ENCODE measurements at regions not wholly inside any gene's neighbourhood (a gene's known extent, or its start where the extent isn't known, plus 50 kb on each side); places are given as distances from the start of the nearest gene placed in this dataset.
"Not testable (repeated sequence)": the region's sequence is repeated elsewhere in the genome, so short reads cannot be mapped to it uniquely, and the experiment has no call there.

- no peaks in the 10 kb centered on the region for H3K4me1 ChIP-seq (ENCODE audit: insufficient read depth, low read length)
- H3K27ac Mint-ChIP-seq: no peak overlapping the region
- CTCF ChIA-PET: no interaction called here
- H3K4me3 ChIP-seq (ENCODE audit: low read length): no peak overlapping the region
- no peaks in the 10 kb centered on the region for H3K27me3 ChIP-seq (ENCODE audit: insufficient read depth, low read length, poor library complexity, severe bottlenecking)
- H3K4me1 Mint-ChIP-seq: no peaks in the 10 kb centered on the region
- no peak overlapping the region for H3K27ac ChIP-seq (ENCODE audit: low read depth, low read length)
- POLR2A ChIA-PET: no interaction called here
- no peak for DNase-seq
- H3K9me3 Mint-ChIP-seq: peaks cover 3 to 15% (median 9%) of the 10 kb centered on the region in 5 donors
- no peaks in the 10 kb centered on the region for H3K36me3 Mint-ChIP-seq
- no peaks in the 10 kb centered on the region for H3K9me3 ChIP-seq (ENCODE audit: low read length)
- no peaks in the 10 kb centered on the region for H3K36me3 ChIP-seq (ENCODE audit: insufficient read depth, low read length)
- H3K27me3 Mint-ChIP-seq: no peaks in the 10 kb centered on the region
- H3K4me3 Mint-ChIP-seq: no peak overlapping the region
Measured at GRCh38 chr7:153532326-153532725, 519.9 kb upstream of the DPP6 start.

GRCh38 chr7:153537271-153537670 is 514.9 kb upstream of the DPP6 start:
- H3K4me1 Mint-ChIP-seq: no peaks in the 10 kb centered on the region
- no peaks in the 10 kb centered on the region for H3K36me3 ChIP-seq (ENCODE audit: insufficient read depth, low read length)
- H3K4me3 Mint-ChIP-seq: no peak overlapping the region
- ChIA-PET CTCF (no interaction called here), POLR2A (no interaction called here)
- no peak overlapping the region for H3K4me3 ChIP-seq (ENCODE audit: low read length)
- peaks cover 0 to 7% (median 3%) of the 10 kb centered on the region in 5 donors for H3K9me3 Mint-ChIP-seq
- no peaks in the 10 kb centered on the region for H3K27me3 Mint-ChIP-seq
- no peaks in the 10 kb centered on the region for H3K27me3 ChIP-seq (ENCODE audit: insufficient read depth, low read length, poor library complexity, severe bottlenecking)
- H3K36me3 Mint-ChIP-seq: no peaks in the 10 kb centered on the region
- no peak overlapping the region for H3K27ac Mint-ChIP-seq
- H3K9me3 ChIP-seq (ENCODE audit: low read length): no peaks in the 10 kb centered on the region
- no peak overlapping the region for H3K27ac ChIP-seq (ENCODE audit: low read depth, low read length)
- no peak for DNase-seq
- no peaks in the 10 kb centered on the region for H3K4me1 ChIP-seq (ENCODE audit: insufficient read depth, low read length)

GRCh38 chr7:153541903-153542302 is 510.3 kb upstream of the DPP6 start:
- ChIA-PET POLR2A (no interaction called here), CTCF (no interaction called here)
- H3K36me3 Mint-ChIP-seq: no peaks in the 10 kb centered on the region
- Histone ChIP-seq H3K27ac (ENCODE audit: low read depth, low read length) (no peak overlapping the region), H3K9me3 (ENCODE audit: low read length) (no peaks in the 10 kb centered on the region), H3K36me3 (ENCODE audit: insufficient read depth, low read length) (no peaks in the 10 kb centered on the region), H3K4me1 (ENCODE audit: insufficient read depth, low read length) (no peaks in the 10 kb centered on the region), H3K27me3 (ENCODE audit: insufficient read depth, low read length, poor library complexity, severe bottlenecking) (no peaks in the 10 kb centered on the region), H3K4me3 (ENCODE audit: low read length) (no peak overlapping the region)
- no peak overlapping the region for H3K27ac Mint-ChIP-seq
- DNase-seq: no peak
- H3K27me3 Mint-ChIP-seq: no peaks in the 10 kb centered on the region
- H3K4me3 Mint-ChIP-seq: no peak overlapping the region
- peaks cover 2 to 4% (median 2%) of the 10 kb centered on the region in 5 donors for H3K9me3 Mint-ChIP-seq
- H3K4me1 Mint-ChIP-seq: no peaks in the 10 kb centered on the region

- Mint-ChIP-seq H3K27ac (no peak overlapping the region), H3K36me3 (no peaks in the 10 kb centered on the region), H3K27me3 (no peaks in the 10 kb centered on the region), H3K4me3 (no peak overlapping the region), H3K9me3 (peaks cover 2 to 4% (median 2%) of the 10 kb centered on the region in 5 donors), H3K4me1 (no peaks in the 10 kb centered on the region)
- no peaks in the 10 kb centered on the region for H3K36me3 ChIP-seq (ENCODE audit: insufficient read depth, low read length)
- H3K27me3 ChIP-seq (ENCODE audit: insufficient read depth, low read length, poor library complexity, severe bottlenecking): no peaks in the 10 kb centered on the region
- no peak overlapping the region for H3K4me3 ChIP-seq (ENCODE audit: low read length)
- ChIA-PET CTCF (no interaction called here), POLR2A (no interaction called here)
- DNase-seq: no peak
- no peaks in the 10 kb centered on the region for H3K9me3 ChIP-seq (ENCODE audit: low read length)
- no peak overlapping the region for H3K27ac ChIP-seq (ENCODE audit: low read depth, low read length)
- no peaks in the 10 kb centered on the region for H3K4me1 ChIP-seq (ENCODE audit: insufficient read depth, low read length)
Measured at GRCh38 chr7:153543232-153543631, 509.0 kb upstream of the DPP6 start.

- no peaks in the 10 kb centered on the region for H3K36me3 ChIP-seq (ENCODE audit: insufficient read depth, low read length)
- no peaks in the 10 kb centered on the region for H3K4me1 ChIP-seq (ENCODE audit: insufficient read depth, low read length)
- no peak for DNase-seq
- ChIA-PET CTCF (no interaction called here), POLR2A (no interaction called here)
- no peak overlapping the region for H3K27ac Mint-ChIP-seq
- no peaks in the 10 kb centered on the region for H3K36me3 Mint-ChIP-seq
- H3K9me3 ChIP-seq (ENCODE audit: low read length): no peaks in the 10 kb centered on the region
- H3K9me3 Mint-ChIP-seq: peaks cover 0 to 4% (median 2%) of the 10 kb centered on the region in 5 donors
- no peak overlapping the region for H3K4me3 Mint-ChIP-seq
- H3K27ac ChIP-seq (ENCODE audit: low read depth, low read length): no peak overlapping the region
- H3K27me3 ChIP-seq (ENCODE audit: insufficient read depth, low read length, poor library complexity, severe bottlenecking): no peaks in the 10 kb centered on the region
- H3K4me1 Mint-ChIP-seq: no peaks in the 10 kb centered on the region
- H3K4me3 ChIP-seq (ENCODE audit: low read length): no peak overlapping the region
- peaks cover 0 to 2% of the 10 kb centered on the region in 2 donors for H3K27me3 Mint-ChIP-seq
Measured at GRCh38 chr7:153550173-153550572, 502.0 kb upstream of the DPP6 start.

- H3K4me1 Mint-ChIP-seq: no peaks in the 10 kb centered on the region
- no peak for DNase-seq
- POLR2A ChIA-PET: no interaction called here
- H3K27me3 ChIP-seq (ENCODE audit: insufficient read depth, low read length, poor library complexity, severe bottlenecking): no peaks in the 10 kb centered on the region
- no peak overlapping the region for H3K4me3 ChIP-seq (ENCODE audit: low read length)
- CTCF ChIA-PET: no interaction called here
- no peak overlapping the region for H3K4me3 Mint-ChIP-seq
- no peaks in the 10 kb centered on the region for H3K36me3 ChIP-seq (ENCODE audit: insufficient read depth, low read length)
- H3K9me3 ChIP-seq (ENCODE audit: low read length): no peaks in the 10 kb centered on the region
- no peaks in the 10 kb centered on the region for H3K36me3 Mint-ChIP-seq
- H3K27me3 Mint-ChIP-seq: no peaks in the 10 kb centered on the region
- H3K27ac Mint-ChIP-seq: no peak overlapping the region
- peaks cover 6 to 30% (median 13%) of the 10 kb centered on the region in 5 donors for H3K9me3 Mint-ChIP-seq
- H3K4me1 ChIP-seq (ENCODE audit: insufficient read depth, low read length): no peaks in the 10 kb centered on the region
- H3K27ac ChIP-seq (ENCODE audit: low read depth, low read length): no peak overlapping the region
Measured at GRCh38 chr7:153564391-153564790, 487.8 kb upstream of the DPP6 start.

GRCh38 chr7:153566324-153566723 is 485.9 kb upstream of the DPP6 start:
- no peak overlapping the region for H3K4me3 ChIP-seq (ENCODE audit: low read length)
- Mint-ChIP-seq H3K27ac (no peak overlapping the region), H3K36me3 (no peaks in the 10 kb centered on the region), H3K27me3 (no peaks in the 10 kb centered on the region), H3K4me3 (no peak overlapping the region), H3K4me1 (no peaks in the 10 kb centered on the region), H3K9me3 (peaks cover 7 to 23% (median 19%) of the 10 kb centered on the region in 5 donors)
- H3K27me3 ChIP-seq (ENCODE audit: insufficient read depth, low read length, poor library complexity, severe bottlenecking): no peaks in the 10 kb centered on the region
- CTCF ChIA-PET: no interaction called here
- H3K36me3 ChIP-seq (ENCODE audit: insufficient read depth, low read length): no peaks in the 10 kb centered on the region
- H3K9me3 ChIP-seq (ENCODE audit: low read length): no peaks in the 10 kb centered on the region
- H3K4me1 ChIP-seq (ENCODE audit: insufficient read depth, low read length): no peaks in the 10 kb centered on the region
- DNase-seq: no peak
- POLR2A ChIA-PET: no interaction called here
- H3K27ac ChIP-seq (ENCODE audit: low read depth, low read length): no peak overlapping the region

GRCh38 chr7:153567426-153567825 is 484.8 kb upstream of the DPP6 start:
- no peak overlapping the region for H3K4me3 Mint-ChIP-seq

GRCh38 chr7:153569520-153569919 is 482.7 kb upstream of the DPP6 start:
- CTCF ChIA-PET; H3K4me1 ChIP-seq (ENCODE audit: insufficient read depth, low read length); H3K4me3 ChIP-seq (ENCODE audit: low read length); H3K4me3 Mint-ChIP-seq; H3K27me3 ChIP-seq (ENCODE audit: insufficient read depth, low read length, poor library complexity, severe bottlenecking); H3K4me1 Mint-ChIP-seq; DNase-seq; H3K27me3 Mint-ChIP-seq; H3K9me3 ChIP-seq (ENCODE audit: low read length); H3K27ac ChIP-seq (ENCODE audit: low read depth, low read length); POLR2A ChIA-PET; H3K36me3 Mint-ChIP-seq; H3K36me3 ChIP-seq (ENCODE audit: insufficient read depth, low read length); H3K27ac Mint-ChIP-seq: not testable (repeated sequence)
- H3K9me3 Mint-ChIP-seq: peaks cover 16 to 27% (median 21%) of the 10 kb centered on the region in 5 donors

More at GRCh38 chr7:153567426-153567825, 484.8 kb upstream of the DPP6 start:
- H3K27ac ChIP-seq (ENCODE audit: low read depth, low read length): no peak overlapping the region
- CTCF ChIA-PET: no interaction called here
- Mint-ChIP-seq H3K9me3 (peaks cover 11 to 22% (median 19%) of the 10 kb centered on the region in 5 donors), H3K4me1 (no peaks in the 10 kb centered on the region), H3K36me3 (no peaks in the 10 kb centered on the region), H3K27me3 (no peaks in the 10 kb centered on the region), H3K27ac (no peak overlapping the region)
- no peaks in the 10 kb centered on the region for H3K36me3 ChIP-seq (ENCODE audit: insufficient read depth, low read length)
- no peak overlapping the region for H3K4me3 ChIP-seq (ENCODE audit: low read length)
- H3K4me1 ChIP-seq (ENCODE audit: insufficient read depth, low read length): no peaks in the 10 kb centered on the region
- H3K9me3 ChIP-seq (ENCODE audit: low read length): no peaks in the 10 kb centered on the region
- DNase-seq: no peak
- no peaks in the 10 kb centered on the region for H3K27me3 ChIP-seq (ENCODE audit: insufficient read depth, low read length, poor library complexity, severe bottlenecking)
- POLR2A ChIA-PET: no interaction called here
